Cardiac septum (tissue), 1 donor: ENCODE measurements at regions not wholly inside any gene's neighbourhood (a gene's known extent, or its start where the extent isn't known, plus 50 kb on each side); places are given as distances from the start of the nearest gene placed in this dataset.

Experiments
- DNase-seq: peaks from one replicate; pipeline ENCODE4 v3.0.0-alpha.2; 2020; ENCODE audit warnings: low spot score
- intact Hi-C: fragments of 100-400 bp; cut with DNase I; formaldehyde crosslinking; loops from one replicate; pipeline ENCODE4 v1.14.0; 2022
- donor health status: DM: no; HTN: no; CAD: no.

GRCh38 chr3:69456631-69457030 is 70.7 kb upstream of the FRMD4B start:
- no peak for DNase-seq
- intact Hi-C loops, result no loop called here

GRCh38 chr3:69454204-69454787 is 68.4 kb upstream of the FRMD4B start:
- DNase-seq, result no peak
- intact Hi-C loops, result no loop called here

GRCh38 chr3:69452295-69452694 is 66.4 kb upstream of the FRMD4B start:
- DNase-seq, result no peak
- intact Hi-C loops, result no loop called here

- no peak for DNase-seq
- intact Hi-C loops, result no loop called here
Measured at GRCh38 chr3:69451594-69451993, 65.7 kb upstream of the FRMD4B start.

- intact Hi-C loops, result no loop called here
- no peak for DNase-seq
Measured at GRCh38 chr3:69448877-69449276, 63.0 kb upstream of the FRMD4B start.

GRCh38 chr3:69446402-69447072 is 60.6 kb upstream of the FRMD4B start:
- no peak for DNase-seq
- intact Hi-C loops, result no loop called here

- intact Hi-C loops, result no loop called here
Measured at GRCh38 chr3:69445498-69445897, 59.6 kb upstream of the FRMD4B start.

GRCh38 chr3:69445024-69445423 is 59.1 kb upstream of the FRMD4B start:
- intact Hi-C loops, result no loop called here

More at GRCh38 chr3:69445498-69445897, 59.6 kb upstream of the FRMD4B start:
- no peak for DNase-seq

GRCh38 chr3:69443457-69443920 is 57.6 kb upstream of the FRMD4B start:
- intact Hi-C loops, result no loop called here
- no peak for DNase-seq

More at GRCh38 chr3:69445024-69445423, 59.1 kb upstream of the FRMD4B start:
- no peak for DNase-seq

GRCh38 chr3:69442771-69443311 is 57.0 kb upstream of the FRMD4B start:
- no peak for DNase-seq
- intact Hi-C loops, result no loop called here

GRCh38 chr3:69441732-69442131 is 55.8 kb upstream of the FRMD4B start:
- intact Hi-C loops, result no loop called here
- DNase-seq, result no peak

GRCh38 chr3:69441040-69441439 is 55.2 kb upstream of the FRMD4B start:
- intact Hi-C loops, result no loop called here
- DNase-seq, result no peak

- no peak for DNase-seq
- intact Hi-C loops, result no loop called here
Measured at GRCh38 chr3:69439643-69440270, 53.9 kb upstream of the FRMD4B start.

GRCh38 chr3:69438476-69438875 is 52.6 kb upstream of the FRMD4B start:
- DNase-seq, result no peak
- intact Hi-C loops, result no loop called here

- intact Hi-C loops, result no loop called here
Measured at GRCh38 chr3:69435274-69436265, 49.7 kb upstream of the FRMD4B start.

More at GRCh38 chr3:69435274-69436265, 49.7 kb upstream of the FRMD4B start:
- no peak for DNase-seq
